ENCODE measurements at regions not wholly inside any gene's neighbourhood (a gene's known extent, or its start where the extent isn't known, plus 50 kb on each side); places are given as distances from the start of the nearest gene placed in this dataset.
"Not testable (repeated sequence)": the region's sequence is repeated elsewhere in the genome, so short reads cannot be mapped to it uniquely, and the experiment has no call there.

DNA sequence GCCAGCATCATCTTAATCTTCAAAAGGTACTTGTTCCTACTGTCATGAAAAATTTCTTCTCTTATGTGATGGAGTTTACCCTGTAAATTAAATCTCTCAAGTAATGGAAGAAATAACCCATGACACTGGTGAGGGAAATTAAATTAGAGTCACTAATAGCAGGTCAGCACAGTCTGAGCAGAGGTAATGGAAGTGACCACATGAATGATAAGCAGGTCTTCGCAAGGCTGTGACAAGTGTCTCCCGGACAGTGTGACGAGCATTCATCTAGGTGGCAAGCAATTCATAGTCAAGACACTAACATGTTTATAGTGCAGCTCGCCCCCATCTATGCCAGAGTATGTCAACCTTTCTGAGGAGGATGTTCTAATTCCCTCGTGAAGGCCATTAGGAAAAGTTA, 249.2 kb downstream of the FRK start:
- DNase-seq (ENCODE audit: low spot score): no peak

DNA sequence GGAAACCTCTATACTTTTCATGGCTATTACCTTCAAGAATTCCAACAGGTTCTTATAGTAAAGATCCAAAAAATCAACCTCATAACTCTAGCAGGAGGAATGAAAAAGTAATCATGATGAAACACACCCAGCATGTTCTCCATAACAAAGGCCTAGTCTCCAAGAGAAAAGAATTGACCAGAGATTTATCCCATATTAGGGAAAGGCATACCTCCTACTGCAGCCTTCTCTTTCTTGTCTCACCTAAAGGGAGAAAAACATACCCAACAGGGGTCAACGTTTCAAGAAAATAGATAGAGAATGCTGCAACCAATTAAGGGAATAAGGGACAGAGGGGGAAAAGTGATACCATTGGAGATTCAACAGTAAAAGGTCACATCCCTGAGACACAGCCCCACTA, 262.5 kb downstream of the FRK start:
- no peak for DNase-seq (ENCODE audit: low spot score)

- no peak for DNase-seq (ENCODE audit: low spot score)
Observed at GRCh38 chr6:115796829-115797228, 263.9 kb downstream of the FRK start.

DNA sequence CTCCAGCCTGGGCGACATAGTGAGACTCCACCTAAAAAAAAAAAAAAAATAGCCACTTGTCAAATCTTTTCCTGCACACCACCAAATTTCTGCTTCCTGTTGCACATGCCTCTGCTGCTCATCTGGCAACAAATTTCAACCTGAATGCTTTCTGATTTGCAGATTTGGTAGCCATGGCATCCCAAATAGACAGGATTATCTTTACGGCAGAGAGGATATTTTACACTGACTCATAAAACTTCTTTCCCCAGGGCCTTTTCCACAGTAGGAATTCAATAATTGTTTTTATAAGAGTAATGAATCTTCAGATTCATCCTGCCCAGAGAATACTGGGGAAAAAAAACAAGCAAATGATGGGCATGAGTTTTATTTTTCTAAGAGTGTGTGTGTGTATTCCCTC, 264.6 kb downstream of the FRK start:
- DNase-seq (ENCODE audit: low spot score): no peak

DNA sequence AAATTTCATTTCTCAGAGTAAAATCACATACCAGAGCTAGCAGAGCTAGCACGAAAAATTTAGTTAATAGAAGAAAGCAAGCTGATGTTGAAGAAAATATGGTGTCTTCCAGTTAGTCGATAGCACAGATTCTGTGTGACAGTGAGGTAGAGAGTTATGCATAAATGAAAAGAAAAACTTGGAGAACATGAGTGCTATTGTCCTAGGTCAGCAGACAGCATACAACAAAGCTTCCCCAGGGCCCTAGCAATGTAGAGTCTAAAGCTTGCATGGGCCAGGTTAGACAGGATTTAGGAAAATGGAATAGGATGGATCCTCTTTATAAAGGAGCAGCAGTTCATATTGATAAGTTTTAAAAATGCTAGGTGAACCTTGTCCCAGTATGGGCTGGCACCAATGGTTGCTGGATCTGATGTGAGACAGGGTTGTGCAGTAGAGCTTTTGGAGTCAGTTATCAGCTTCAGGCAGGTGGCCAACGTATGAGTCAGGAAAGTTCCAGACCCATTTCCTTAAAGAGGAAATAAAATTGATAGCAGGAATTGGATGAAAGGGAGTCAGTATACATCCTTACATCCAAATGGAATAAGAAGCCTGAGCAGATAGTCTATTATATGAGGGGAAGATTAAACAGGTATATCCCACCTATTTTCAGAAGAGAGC, 277.2 kb downstream of the FRK start:
- peak; percentile 34 for DNase-seq (ENCODE audit: low spot score)

DNA sequence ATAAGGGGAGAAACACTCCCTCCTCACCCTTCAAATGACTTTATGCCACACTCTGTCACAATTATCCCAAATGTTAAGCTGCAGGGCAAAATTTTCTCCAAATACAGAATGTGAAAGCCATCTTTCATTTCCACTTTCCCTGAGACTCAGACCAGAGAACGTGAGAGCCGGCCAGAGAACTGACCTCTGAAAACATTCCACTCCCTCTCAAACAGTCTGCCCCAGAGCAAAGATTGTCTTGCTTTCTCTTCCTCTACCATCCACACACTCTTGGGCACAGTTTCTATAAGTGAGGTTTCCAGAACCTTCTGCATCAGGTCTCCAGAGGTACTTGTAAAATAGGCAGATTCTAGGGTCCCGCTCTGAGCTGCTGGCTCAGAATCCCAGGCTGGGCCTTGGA, 278.1 kb downstream of the FRK start:
- no peak for DNase-seq (ENCODE audit: low spot score)

- no peak for DNase-seq (ENCODE audit: low spot score)
Observed at GRCh38 chr6:115773741-115774140, 286.9 kb downstream of the FRK start.

GRCh38 chr6:115770851-115771250, 289.8 kb downstream of the FRK start:
- no peak for DNase-seq (ENCODE audit: low spot score)

DNA sequence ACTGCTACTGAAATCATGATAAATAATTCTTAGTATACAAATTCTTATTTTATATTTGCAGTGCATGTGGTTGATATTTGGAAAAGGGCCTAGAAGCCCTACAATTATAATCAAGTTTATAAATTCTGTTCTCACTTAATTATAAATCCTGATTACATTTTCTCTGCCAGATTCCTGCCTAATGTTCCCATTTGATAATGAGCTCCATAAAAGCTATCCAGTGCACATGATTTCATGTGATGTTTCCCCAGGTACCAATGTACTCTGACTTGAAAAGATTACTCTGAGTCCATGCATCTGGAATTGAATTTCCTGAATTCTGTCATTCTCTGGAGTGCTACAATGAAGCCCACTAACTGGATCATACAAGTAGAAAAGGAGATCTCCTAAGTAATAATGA, 292.2 kb downstream of the FRK start:
- no peak for DNase-seq (ENCODE audit: low spot score)

DNA sequence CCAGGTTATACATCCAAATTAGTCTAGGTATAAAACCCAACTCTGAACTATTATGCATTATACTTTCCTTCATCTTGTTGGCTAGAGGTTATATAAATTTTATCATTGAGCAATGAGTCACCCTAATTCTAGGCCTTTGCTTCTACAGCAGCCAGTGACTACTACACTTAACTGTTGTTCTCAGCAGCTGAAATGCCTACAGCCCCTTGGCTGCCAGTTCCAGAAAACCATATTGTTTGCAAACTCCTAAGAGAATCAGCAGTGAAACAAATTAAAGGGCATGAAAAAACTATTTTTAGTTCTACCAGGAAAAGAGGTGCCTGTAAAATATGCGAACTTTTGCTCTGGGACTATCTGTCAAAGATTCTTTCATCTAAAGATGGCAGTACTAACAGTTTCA, 292.8 kb downstream of the FRK start:
- no peak for DNase-seq (ENCODE audit: low spot score)

- no peak for DNase-seq (ENCODE audit: low spot score)
Observed at GRCh38 chr6:115766745-115767462, 293.8 kb downstream of the FRK start.

- DNase-seq (ENCODE audit: low spot score): no peak
Observed at GRCh38 chr6:115765966-115766365, 294.7 kb downstream of the FRK start.

- no peak for DNase-seq (ENCODE audit: low spot score)
Observed at GRCh38 chr6:115759051-115759450, 301.6 kb downstream of the FRK start.

DNA sequence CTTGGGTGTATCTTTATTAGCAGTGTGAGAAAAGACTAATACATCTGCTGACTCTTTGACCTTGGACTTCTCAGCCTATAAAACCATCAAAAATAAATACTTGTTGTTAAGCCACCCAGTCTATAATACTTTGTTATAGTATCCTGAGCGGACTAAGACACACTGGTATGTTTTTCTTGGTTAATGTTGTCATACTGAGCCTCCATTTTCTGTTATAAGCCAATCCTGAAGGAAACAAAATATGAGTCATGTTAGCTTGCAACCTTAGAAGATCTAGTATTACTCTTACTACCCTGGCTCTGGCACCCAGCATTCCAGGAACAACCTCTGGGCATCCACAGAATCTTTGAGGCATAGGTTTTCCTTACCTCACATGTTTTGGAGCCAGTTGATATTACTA, 307.2 kb downstream of the FRK start:
- DNase-seq (ENCODE audit: low spot score): no peak

DNA sequence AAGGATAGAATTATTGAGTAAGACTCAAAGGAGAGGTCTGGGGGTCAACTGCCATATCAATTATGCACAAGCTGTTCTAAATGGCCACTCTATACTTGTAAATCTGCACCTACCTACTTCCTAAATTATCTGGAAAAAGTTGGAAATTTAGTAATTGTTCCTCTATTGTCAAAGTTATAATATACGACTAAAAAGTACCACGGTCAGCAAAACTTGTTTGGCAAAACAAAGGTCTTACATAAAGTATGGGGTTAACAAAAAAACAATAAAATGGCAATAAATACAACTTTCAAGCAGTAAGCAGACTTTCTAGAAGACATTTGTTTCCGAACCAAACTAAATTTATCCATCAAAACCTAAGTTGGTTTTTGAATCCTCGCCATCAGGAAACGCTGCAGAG, 309.7 kb downstream of the FRK start:
- no peak for DNase-seq (ENCODE audit: low spot score)

- DNase-seq (ENCODE audit: low spot score): no peak
Observed at GRCh38 chr6:115750292-115750691, 310.4 kb downstream of the FRK start.

- no peak for DNase-seq (ENCODE audit: low spot score)
Observed at GRCh38 chr6:115747719-115748118, 313.0 kb downstream of the FRK start.

DNA sequence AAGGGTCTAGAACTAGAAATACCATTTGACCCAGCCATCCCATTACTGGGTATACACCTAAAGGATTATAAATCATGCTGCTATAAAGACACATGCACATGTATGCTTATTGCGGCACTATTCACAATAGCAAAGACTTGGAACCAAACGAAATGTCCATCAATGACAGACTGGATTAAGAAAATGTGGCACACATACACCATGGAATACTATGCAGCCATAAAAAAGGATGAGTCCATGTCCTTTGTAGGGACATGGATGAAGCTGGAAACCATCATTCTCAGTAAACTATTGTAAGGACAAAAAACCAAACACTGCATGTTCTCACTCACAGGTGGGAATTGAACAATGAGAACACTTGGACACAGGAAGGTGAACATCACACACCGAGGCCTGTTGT, 314.1 kb downstream of the FRK start:
- DNase-seq (ENCODE audit: low spot score): not testable (repeated sequence)

- no peak for DNase-seq (ENCODE audit: low spot score)
Observed at GRCh38 chr6:115740907-115741306, 319.8 kb downstream of the FRK start.

DNA sequence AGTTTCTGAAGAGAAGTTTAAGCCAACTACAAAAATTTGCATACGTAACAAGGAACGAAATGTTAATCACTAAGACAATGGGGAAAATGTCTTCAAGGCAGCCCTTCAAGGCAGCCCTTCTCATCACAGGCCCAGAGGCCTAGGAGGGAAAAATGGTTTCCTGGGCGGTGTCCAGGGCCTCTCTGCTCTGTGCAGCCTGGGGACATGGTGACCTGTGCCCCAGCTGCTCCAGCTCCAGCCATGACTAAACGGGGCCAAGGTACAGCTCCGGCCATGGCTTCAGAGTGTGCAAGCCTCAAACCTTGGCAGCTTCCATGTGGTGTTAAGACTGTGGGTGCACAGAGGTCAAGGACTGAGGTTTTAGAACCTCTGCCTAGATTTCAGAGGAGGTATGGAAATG, 325.1 kb downstream of the FRK start:
- DNase-seq (ENCODE audit: low spot score): no peak

GRCh38 chr6:115733426-115733825, 327.3 kb downstream of the FRK start:
- no peak for DNase-seq (ENCODE audit: low spot score)

- DNase-seq (ENCODE audit: low spot score): no peak
Observed at GRCh38 chr6:115729036-115729435, 331.7 kb downstream of the FRK start.

- DNase-seq (ENCODE audit: low spot score): no peak
Observed at GRCh38 chr6:115728171-115728570, 332.5 kb downstream of the FRK start.

- DNase-seq (ENCODE audit: low spot score): no peak
Observed at GRCh38 chr6:115721564-115721963, 339.1 kb downstream of the FRK start.

Data from mucosa of gallbladder (tissue), 1 donor.